ENCODE measurements at regions not wholly inside any gene's neighbourhood (a gene's known extent, or its start where the extent isn't known, plus 50 kb on each side); places are given as distances from the start of the nearest gene placed in this dataset.
A peak's percentile ranks its signal among the peaks of the same experiment; 100 is the strongest.

GRCh38 chr7:47180516-47180826 is 401.4 kb downstream of the TNS3 start (continued):
- TF ChIP-seq REST (IDR thresholded peaks at IDR 0.05; ENCODE audit: low read depth, low read length) (no peak), JUND (IDR thresholded peaks at IDR 0.05; ENCODE audit: low read depth, low read length) (no peak), CREB1 (IDR thresholded peaks at IDR 0.05; ENCODE audit: low read depth) (no peak)

GRCh38 chr7:47179812-47180515 is 401.9 kb downstream of the TNS3 start:
- H3K27me3 ChIP-seq (replicated peaks in 1 of 2; ENCODE audit: control insufficient read depth in 2 of 2, insufficient read depth in 2 of 2, low read length in 1 of 2): no peaks in the 10 kb centered on the region
- H3K4me2 ChIP-seq (ENCODE audit: control insufficient read depth, insufficient read depth): no peak overlapping the region
- intact Hi-C loops (cut with micrococcal nuclease; ENCODE audit: unreplicated experiment): loop anchor here (2.0 to 10.0 kb wide), 6 partner anchors 72 to 1289 kb away; no protein-coding TSS in a partner anchor
- peak; percentile 87 for ATAC-seq
- H3K9ac ChIP-seq (ENCODE audit: control insufficient read depth, insufficient read depth, low read length): no peak overlapping the region
- no TSS peak for BruUV-seq (replicated peaks)
- H4K20me1 ChIP-seq (ENCODE audit: control insufficient read depth, insufficient read depth): no peaks in the 10 kb centered on the region
- H3K79me2 ChIP-seq (ENCODE audit: control insufficient read depth, insufficient read depth, low read length): no peaks in the 10 kb centered on the region
- H3K9me3 ChIP-seq (replicated peaks; ENCODE audit: control insufficient read depth, insufficient read depth, low read length): no peaks in the 10 kb centered on the region; the same call in 2 of the 3 replicates
- FAIRE-seq: no peak
- no peak overlapping the region for H3K4me3 ChIP-seq
- 48% methylated on average over 8 of the region's 8 CpGs for WGBS (ENCODE audit: insufficient coverage, insufficient replicate concordance, low lambda C conversion rate, missing lambda C conversion rate)
- no peak overlapping the region for H3K27ac ChIP-seq (ENCODE audit: control insufficient read depth, insufficient read depth)
- in situ Hi-C loops (cut with MboI): loop anchor here (5.0 kb wide), 1 partner anchor 1263 kb away; no protein-coding TSS in a partner anchor
- no peak for DNase-seq (ENCODE audit: low read depth, low spot score)
- H3K4me1 ChIP-seq (ENCODE audit: control insufficient read depth, insufficient read depth, low read length): no peaks in the 10 kb centered on the region
- ChIA-PET CTCF (interaction anchor here (0.5 to 3.3 kb wide), 11 partner anchors 27 to 1597 kb away, joined by 3 to 24 read pairs (median 4); no protein-coding TSS in a partner anchor), RAD21 (ENCODE audit: unreplicated experiment) (interaction anchor here (0.6 to 1.7 kb wide), 7 partner anchors 54 to 1289 kb away, joined by 3 to 6 read pairs (median 3); no protein-coding TSS in a partner anchor), SMC1A (ENCODE audit: uncharacterized antibody, unreplicated experiment) (interaction anchor here (0.8 to 1.5 kb wide), 7 partner anchors 23 to 1308 kb away, joined by 3 to 4 read pairs (median 3); no protein-coding TSS in a partner anchor), POLR2A (no interaction called here)
- H3K36me3 ChIP-seq (ENCODE audit: control insufficient read depth in 2 of 2, insufficient read depth in 2 of 2, low read length in 1 of 2): no peaks in the 10 kb centered on the region
- H2AFZ ChIP-seq (ENCODE audit: control insufficient read depth, low read depth, low read length): no peak overlapping the region
- TF ChIP-seq TARDBP (IDR thresholded peaks at IDR 0.05; ENCODE audit: borderline replicate concordance) (no peak), ZSCAN29 (IDR thresholded peaks at IDR 0.05) (no peak), CHD2 (IDR thresholded peaks at IDR 0.05; ENCODE audit: borderline replicate concordance, low read depth, low read length) (no peak), TBL1XR1 (IDR thresholded peaks at IDR 0.05; ENCODE audit: low read depth, low read length) (no peak), SMAD5 (IDR thresholded peaks at IDR 0.05; ENCODE audit: low read depth) (no peak), BHLHE40 (IDR thresholded peaks at IDR 0.05; ENCODE audit: borderline replicate concordance in 1 of 2, low read depth in 2 of 2, low read length in 1 of 2) (no peak), MTA3 (IDR thresholded peaks at IDR 0.05; ENCODE audit: borderline replicate concordance, low read length) (no peak), RAD21 (IDR thresholded peaks at IDR 0.05; ENCODE audit: insufficient read depth, low read depth, low read length) (peak; percentile 71), CTCF (IDR thresholded peaks at IDR 0.05 in 2 of 3, conservative IDR thresholded peaks at IDR 0.05 in 1 of 3; ENCODE audit: control insufficient read depth in 2 of 3, extremely low read depth in 1 of 3, insufficient read depth in 1 of 3, low read depth in 3 of 3, low read length in 3 of 3) (peak; percentile 55 to 80 (median 58)), SMAD1 (IDR thresholded peaks at IDR 0.05; ENCODE audit: low read depth, partially characterized antibody) (no peak), RELA (IDR thresholded peaks at IDR 0.05; ENCODE audit: borderline replicate concordance, partially characterized antibody) (no peak)
- TF ChIP-seq, protein P1, sequence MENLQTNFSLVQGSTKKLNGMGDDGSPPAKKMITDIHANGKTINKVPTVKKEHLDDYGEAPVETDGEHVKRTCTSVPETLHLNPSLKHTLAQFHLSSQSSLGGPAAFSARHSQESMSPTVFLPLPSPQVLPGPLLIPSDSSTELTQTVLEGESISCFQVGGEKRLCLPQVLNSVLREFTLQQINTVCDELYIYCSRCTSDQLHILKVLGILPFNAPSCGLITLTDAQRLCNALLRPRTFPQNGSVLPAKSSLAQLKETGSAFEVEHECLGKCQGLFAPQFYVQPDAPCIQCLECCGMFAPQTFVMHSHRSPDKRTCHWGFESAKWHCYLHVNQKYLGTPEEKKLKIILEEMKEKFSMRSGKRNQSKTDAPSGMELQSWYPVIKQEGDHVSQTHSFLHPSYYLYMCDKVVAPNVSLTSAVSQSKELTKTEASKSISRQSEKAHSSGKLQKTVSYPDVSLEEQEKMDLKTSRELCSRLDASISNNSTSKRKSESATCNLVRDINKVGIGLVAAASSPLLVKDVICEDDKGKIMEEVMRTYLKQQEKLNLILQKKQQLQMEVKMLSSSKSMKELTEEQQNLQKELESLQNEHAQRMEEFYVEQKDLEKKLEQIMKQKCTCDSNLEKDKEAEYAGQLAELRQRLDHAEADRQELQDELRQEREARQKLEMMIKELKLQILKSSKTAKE (IDR thresholded peaks at IDR 0.05; ENCODE audit: low read depth, poor library complexity, severe bottlenecking): no peak
